Smooth muscle cell (in vitro differentiated cells): ENCODE measurements at regions not wholly inside any gene's neighbourhood (a gene's known extent, or its start where the extent isn't known, plus 50 kb on each side); places are given as distances from the start of the nearest gene placed in this dataset.

ENCODE experiments used
- DNase-seq: peaks from one replicate; lab custom pipeline; 2025; ENCODE audit not compliant: unreplicated experiment; lab: John Stamatoyannopoulos, UW
- H2AFZ ChIP-seq: fragments of 200-600 bp; sonication (generic); 2 replicates; pipeline ENCODE4 v1.6.0; 2016; ENCODE audit warnings: antibody characterized with exemption, low read depth, mild to moderate bottlenecking
- H3F3A ChIP-seq: fragments of 200-600 bp; sonication (generic); 2 replicates; pipeline ENCODE4 v1.6.0; 2017; ENCODE audit warnings: antibody characterized with exemption, low read depth
- H3K27ac ChIP-seq: fragments of 200-600 bp; sonication (generic); 2 replicates; pipeline ENCODE4 v1.5.1; 2016; ENCODE audit warnings: low read depth, mild to moderate bottlenecking
- H3K27me3 ChIP-seq: fragments of 200-600 bp; sonication (generic); 2 replicates; pipeline ENCODE4 v1.6.1; 2016; ENCODE audit warnings: low read depth, mild to moderate bottlenecking
- H3K36me3 ChIP-seq: fragments of 200-600 bp; sonication (generic); 2 replicates; pipeline ENCODE4 v1.5.1; 2016; ENCODE audit warnings: low read depth
- H3K4me1 ChIP-seq: fragments of 200-600 bp; sonication (generic); 2 replicates; pipeline ENCODE4 v1.5.1; 2016; ENCODE audit warnings: low read depth
- H3K4me2 ChIP-seq: fragments of 200-600 bp; sonication (generic); 2 replicates; pipeline ENCODE4 v1.6.0; 2016; ENCODE audit warnings: mild to moderate bottlenecking
- H3K4me3 ChIP-seq: fragments of 200-600 bp; sonication (generic); 2 replicates; pipeline ENCODE4 v1.5.1; 2016; ENCODE audit warnings: mild to moderate bottlenecking
- H3K79me2 ChIP-seq: fragments of 200-600 bp; sonication (generic); 2 replicates; pipeline ENCODE4 v1.6.0; 2016; ENCODE audit warnings: low read depth, mild to moderate bottlenecking
- H3K9ac ChIP-seq: fragments of 200-600 bp; sonication (generic); 2 replicates; pipeline ENCODE4 v1.6.0; 2016; ENCODE audit warnings: low read depth
- H3K9me3 ChIP-seq: fragments of 200-600 bp; sonication (generic); replicated peaks from 2 replicates; pipeline ENCODE4 v1.5.1; 2016; ENCODE audit warnings: low read depth
- H4K20me1 ChIP-seq: fragments of 200-600 bp; sonication (generic); 2 replicates; pipeline ENCODE4 v1.6.0; 2016; ENCODE audit warnings: low read depth
- WGBS: methylation state at CpG from one replicate; pipeline ENCODE4 v1.1.7; 2016; ENCODE audit warnings: low lambda C conversion rate; 5-methylcytosine and 5-hydroxymethylcytosine counted together
- TF ChIP-seq, protein P1 (sequence below): fragments of 200-600 bp; sonication (generic); IDR thresholded peaks from 2 replicates; pipeline ENCODE4 v1.5.1; 2017; ENCODE audit warnings: borderline replicate concordance, mild to moderate bottlenecking, antibody characterized with exemption; ENCODE audit not compliant: insufficient read depth, poor library complexity, severe bottlenecking

DNA sequence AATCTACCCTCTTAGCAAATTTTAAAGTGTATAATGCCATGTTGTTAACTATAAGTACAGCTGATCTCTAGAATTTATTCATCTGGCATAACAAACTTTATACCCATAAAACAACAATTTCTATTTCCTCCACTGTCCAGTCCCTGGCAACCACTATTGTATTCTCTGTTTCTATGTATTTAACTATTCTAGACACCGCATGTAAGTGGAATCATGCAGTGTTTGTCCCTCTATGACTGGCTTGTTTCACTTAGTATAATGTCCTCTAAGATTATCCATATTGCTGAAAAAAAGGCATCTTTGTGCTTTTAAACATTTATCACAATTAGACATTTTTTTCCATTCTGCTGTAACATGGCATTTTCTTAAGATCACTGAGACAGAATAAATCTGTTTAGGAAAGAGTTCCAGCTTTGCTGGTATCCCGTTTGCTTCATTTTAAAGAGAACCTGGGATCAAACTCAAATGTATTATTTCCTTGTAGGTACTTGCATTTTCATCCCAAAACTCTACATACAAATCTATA, 1191.0 kb downstream of the SLITRK5 start:
- Histone ChIP-seq H3K4me2 (no peak overlapping the region), H3K27ac (no peak overlapping the region), H2AFZ (no peak overlapping the region), H3K27me3 (no peaks in the 10 kb centered on the region), H3K9me3 (no peaks in the 10 kb centered on the region), H3K9ac (no peak overlapping the region), H3K4me3 (no peak overlapping the region), H3K79me2 (no peaks in the 10 kb centered on the region), H3K4me1 (no peaks in the 10 kb centered on the region), H4K20me1 (no peaks in the 10 kb centered on the region), H3K36me3 (no peaks in the 10 kb centered on the region), H3F3A (no peaks in the 10 kb centered on the region)
- no peak for DNase-seq
- TF ChIP-seq, protein P1, sequence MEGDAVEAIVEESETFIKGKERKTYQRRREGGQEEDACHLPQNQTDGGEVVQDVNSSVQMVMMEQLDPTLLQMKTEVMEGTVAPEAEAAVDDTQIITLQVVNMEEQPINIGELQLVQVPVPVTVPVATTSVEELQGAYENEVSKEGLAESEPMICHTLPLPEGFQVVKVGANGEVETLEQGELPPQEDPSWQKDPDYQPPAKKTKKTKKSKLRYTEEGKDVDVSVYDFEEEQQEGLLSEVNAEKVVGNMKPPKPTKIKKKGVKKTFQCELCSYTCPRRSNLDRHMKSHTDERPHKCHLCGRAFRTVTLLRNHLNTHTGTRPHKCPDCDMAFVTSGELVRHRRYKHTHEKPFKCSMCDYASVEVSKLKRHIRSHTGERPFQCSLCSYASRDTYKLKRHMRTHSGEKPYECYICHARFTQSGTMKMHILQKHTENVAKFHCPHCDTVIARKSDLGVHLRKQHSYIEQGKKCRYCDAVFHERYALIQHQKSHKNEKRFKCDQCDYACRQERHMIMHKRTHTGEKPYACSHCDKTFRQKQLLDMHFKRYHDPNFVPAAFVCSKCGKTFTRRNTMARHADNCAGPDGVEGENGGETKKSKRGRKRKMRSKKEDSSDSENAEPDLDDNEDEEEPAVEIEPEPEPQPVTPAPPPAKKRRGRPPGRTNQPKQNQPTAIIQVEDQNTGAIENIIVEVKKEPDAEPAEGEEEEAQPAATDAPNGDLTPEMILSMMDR: no peak
- WGBS: 92% methylated on average over 2 of the region's 2 CpGs

DNA sequence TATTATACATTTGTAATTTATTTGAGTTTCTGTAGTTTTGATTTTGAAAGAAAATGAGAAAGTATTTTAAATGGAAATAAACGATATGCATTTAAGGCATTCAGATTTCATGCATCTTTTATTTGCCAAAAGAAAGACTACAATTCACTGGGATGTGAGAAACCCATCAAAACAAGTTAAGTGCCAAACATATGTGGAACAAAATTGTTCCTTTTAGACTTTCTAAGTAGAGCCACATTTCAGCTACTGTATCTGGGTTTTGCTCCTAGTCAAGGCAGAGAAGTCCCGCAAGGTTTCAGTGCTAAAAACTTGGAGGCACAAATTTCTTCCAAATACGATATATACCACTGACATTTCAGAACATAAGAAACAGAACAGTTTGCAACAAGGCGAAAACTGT, 1191.9 kb downstream of the SLITRK5 start:
- WGBS: 93% methylated on average over 4 of the region's 4 CpGs
- H4K20me1 ChIP-seq: no peaks in the 10 kb centered on the region
- DNase-seq: no peak
- no peak overlapping the region for H3K27ac ChIP-seq
- no peaks in the 10 kb centered on the region for H3K79me2 ChIP-seq
- no peak overlapping the region for H3K4me2 ChIP-seq
- H3K9ac ChIP-seq: no peak overlapping the region
- H2AFZ ChIP-seq: no peak overlapping the region
- no peaks in the 10 kb centered on the region for H3F3A ChIP-seq
- H3K9me3 ChIP-seq: no peaks in the 10 kb centered on the region
- no peak overlapping the region for H3K4me3 ChIP-seq
- no peaks in the 10 kb centered on the region for H3K36me3 ChIP-seq
- no peaks in the 10 kb centered on the region for H3K27me3 ChIP-seq
- no peaks in the 10 kb centered on the region for H3K4me1 ChIP-seq
- TF ChIP-seq, protein P1: no peak

DNA sequence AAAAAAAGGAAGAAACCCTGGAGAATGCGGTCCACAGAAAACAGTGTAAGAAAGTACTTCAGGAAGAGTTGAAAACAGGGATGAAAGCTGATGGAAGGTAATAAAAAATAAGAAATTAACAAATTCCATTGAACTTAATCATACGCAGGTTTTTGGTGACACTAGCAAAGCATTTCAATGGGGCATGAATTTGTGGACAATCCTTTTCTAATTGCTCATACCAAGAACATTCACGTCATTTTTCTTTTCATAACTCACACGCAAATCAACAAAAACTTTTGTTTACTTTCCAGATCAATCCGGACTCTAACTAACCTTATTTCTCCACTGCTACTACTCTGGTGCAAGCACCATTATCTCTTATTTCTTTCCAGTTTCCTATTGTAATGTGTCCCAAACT, 1195.0 kb downstream of the SLITRK5 start:
- WGBS: 93% methylated on average over 5 of the region's 5 CpGs
- no peaks in the 10 kb centered on the region for H4K20me1 ChIP-seq
- DNase-seq: no peak

DNA sequence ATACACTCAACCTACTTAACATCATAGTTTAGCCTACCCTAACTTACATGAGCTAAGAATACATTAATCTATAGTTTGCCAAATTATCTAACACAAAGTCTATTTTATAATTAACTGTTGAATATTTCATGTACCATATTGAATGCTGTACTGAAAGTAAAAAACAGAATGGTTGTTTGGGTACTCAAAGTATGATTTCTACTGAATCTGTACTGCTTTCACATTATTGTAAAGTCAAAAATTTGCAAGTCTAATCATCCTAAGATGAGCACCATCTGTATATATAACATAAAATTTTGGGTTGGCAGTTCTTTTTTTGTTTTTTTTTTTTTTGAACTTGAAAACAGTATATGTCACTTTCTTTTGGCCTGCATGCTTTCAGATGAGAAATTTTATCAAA, 1212.6 kb downstream of the SLITRK5 start:
- no peaks in the 10 kb centered on the region for H3K36me3 ChIP-seq
- H3K9me3 ChIP-seq: no peaks in the 10 kb centered on the region
- no peak overlapping the region for H3K4me2 ChIP-seq
- no peak overlapping the region for H3K9ac ChIP-seq
- H3K79me2 ChIP-seq: no peaks in the 10 kb centered on the region
- no peaks in the 10 kb centered on the region for H3F3A ChIP-seq
- no peaks in the 10 kb centered on the region for H3K4me1 ChIP-seq
- no peaks in the 10 kb centered on the region for H4K20me1 ChIP-seq
- no peak for DNase-seq
- no peak overlapping the region for H2AFZ ChIP-seq
- H3K27ac ChIP-seq: no peak overlapping the region
- TF ChIP-seq, protein P1: no peak
- H3K4me3 ChIP-seq: no peak overlapping the region
- no peaks in the 10 kb centered on the region for H3K27me3 ChIP-seq

More for the DNA sequence above, 1195.0 kb downstream of the SLITRK5 start:
- Histone ChIP-seq H3K27ac (no peak overlapping the region), H3F3A (no peaks in the 10 kb centered on the region), H3K36me3 (no peaks in the 10 kb centered on the region), H3K4me3 (no peak overlapping the region), H3K27me3 (no peaks in the 10 kb centered on the region), H2AFZ (no peak overlapping the region), H3K79me2 (no peaks in the 10 kb centered on the region), H3K4me2 (no peak overlapping the region), H3K9me3 (no peaks in the 10 kb centered on the region), H3K4me1 (no peaks in the 10 kb centered on the region), H3K9ac (no peak overlapping the region)
- TF ChIP-seq, protein P1: no peak
